ENCODE measurements at regions not wholly inside any gene's neighbourhood (a gene's known extent, or its start where the extent isn't known, plus 50 kb on each side); places are given as distances from the start of the nearest gene placed in this dataset.

GRCh38 chrX:5402461-5402860 lies 826.2 kb downstream of the NLGN4X start:
- H3K27ac ChIP-seq (replicated peaks in 1 of 4), result no peak overlapping the region
- no peaks in the 10 kb centered on the region for H3K4me1 ChIP-seq
- no peaks in the 10 kb centered on the region for H3K9me3 ChIP-seq
- WGBS, result 95% methylated on average over 3 of the region's 3 CpGs
- H3K27me3 ChIP-seq, result no peaks in the 10 kb centered on the region
- H3K36me3 ChIP-seq, result no peaks in the 10 kb centered on the region
- no peak overlapping the region for H3K4me3 ChIP-seq
- intact Hi-C loops (cut with DNase I), result no loop called here
- TF ChIP-seq EP300 (IDR thresholded peaks at IDR 0.05), result no peak
- TF ChIP-seq CTCF (IDR thresholded peaks at IDR 0.05), result no peak
- no peak for TF ChIP-seq POLR2AphosphoS5 (IDR thresholded peaks at IDR 0.05)
- TF ChIP-seq POLR2A (IDR thresholded peaks at IDR 0.05; ENCODE audit: low read depth), result no peak
- no peak for DNase-seq (ENCODE audit: extremely low spot score)

GRCh38 chrX:5399403-5399802 lies 829.3 kb downstream of the NLGN4X start:
- intact Hi-C loops (cut with DNase I), result no loop called here
- no peaks in the 10 kb centered on the region for H3K4me1 ChIP-seq
- H3K4me3 ChIP-seq, result no peak overlapping the region
- H3K36me3 ChIP-seq, result no peaks in the 10 kb centered on the region
- no peak for DNase-seq (ENCODE audit: extremely low spot score)
- WGBS, result 64% methylated on average over 8 of the region's 8 CpGs
- H3K9me3 ChIP-seq, result no peaks in the 10 kb centered on the region
- no peak for TF ChIP-seq CTCF (IDR thresholded peaks at IDR 0.05)
- TF ChIP-seq EP300 (IDR thresholded peaks at IDR 0.05), result no peak
- no peak for TF ChIP-seq POLR2AphosphoS5 (IDR thresholded peaks at IDR 0.05)
- no peak for TF ChIP-seq POLR2A (IDR thresholded peaks at IDR 0.05; ENCODE audit: low read depth)
- H3K27ac ChIP-seq (replicated peaks in 1 of 4), result no peak overlapping the region
- H3K27me3 ChIP-seq, result no peaks in the 10 kb centered on the region

- H3K27ac ChIP-seq (replicated peaks in 1 of 4), result no peak overlapping the region
- intact Hi-C loops (cut with DNase I), result no loop called here
- 65% methylated on average over 7 of the region's 7 CpGs for WGBS
- no peak overlapping the region for H3K4me3 ChIP-seq
- DNase-seq (ENCODE audit: extremely low spot score), result no peak
- no peaks in the 10 kb centered on the region for H3K27me3 ChIP-seq
- no peaks in the 10 kb centered on the region for H3K9me3 ChIP-seq
- H3K4me1 ChIP-seq, result no peaks in the 10 kb centered on the region
- H3K36me3 ChIP-seq, result no peaks in the 10 kb centered on the region
- TF ChIP-seq POLR2AphosphoS5 (IDR thresholded peaks at IDR 0.05), result no peak
- no peak for TF ChIP-seq EP300 (IDR thresholded peaks at IDR 0.05)
- TF ChIP-seq POLR2A (IDR thresholded peaks at IDR 0.05; ENCODE audit: low read depth), result no peak
- no peak for TF ChIP-seq CTCF (IDR thresholded peaks at IDR 0.05)
Observed at GRCh38 chrX:5397409-5397808, 831.3 kb downstream of the NLGN4X start.

GRCh38 chrX:5390376-5390775 lies 838.3 kb downstream of the NLGN4X start:
- no peaks in the 10 kb centered on the region for H3K4me1 ChIP-seq
- intact Hi-C loops (cut with DNase I), result no loop called here
- no peak overlapping the region for H3K4me3 ChIP-seq
- no peak for TF ChIP-seq EP300 (IDR thresholded peaks at IDR 0.05)
- TF ChIP-seq CTCF (IDR thresholded peaks at IDR 0.05), result no peak
- TF ChIP-seq POLR2A (IDR thresholded peaks at IDR 0.05; ENCODE audit: low read depth), result no peak
- no peak for TF ChIP-seq POLR2AphosphoS5 (IDR thresholded peaks at IDR 0.05)
- H3K36me3 ChIP-seq, result no peaks in the 10 kb centered on the region
- DNase-seq (ENCODE audit: extremely low spot score), result no peak
- peaks cover 0 to 6% (median 0%) of the 10 kb centered on the region in 4 donors for H3K9me3 ChIP-seq
- 80% methylated on average over 14 of the region's 14 CpGs for WGBS
- H3K27me3 ChIP-seq, result no peaks in the 10 kb centered on the region
- H3K27ac ChIP-seq (replicated peaks in 1 of 4), result no peak overlapping the region

GRCh38 chrX:5388087-5388486 lies 840.6 kb downstream of the NLGN4X start:
- no peaks in the 10 kb centered on the region for H3K27me3 ChIP-seq
- intact Hi-C loops (cut with DNase I), result no loop called here
- TF ChIP-seq EP300 (IDR thresholded peaks at IDR 0.05), result no peak
- TF ChIP-seq POLR2A (IDR thresholded peaks at IDR 0.05; ENCODE audit: low read depth), result no peak
- TF ChIP-seq POLR2AphosphoS5 (IDR thresholded peaks at IDR 0.05), result no peak
- TF ChIP-seq CTCF (IDR thresholded peaks at IDR 0.05), result no peak
- DNase-seq (ENCODE audit: extremely low spot score), result no peak
- 79% methylated on average over 6 of the region's 6 CpGs for WGBS
- H3K9me3 ChIP-seq, result peaks cover 0 to 6% (median 0%) of the 10 kb centered on the region in 4 donors
- H3K4me1 ChIP-seq, result no peaks in the 10 kb centered on the region
- no peak overlapping the region for H3K27ac ChIP-seq (replicated peaks in 1 of 4)
- H3K4me3 ChIP-seq, result no peak overlapping the region
- no peaks in the 10 kb centered on the region for H3K36me3 ChIP-seq
